Left renal pelvis (tissue), 4 donors: ENCODE measurements at regions not wholly inside any gene's neighbourhood (a gene's known extent, or its start where the extent isn't known, plus 50 kb on each side); places are given as distances from the start of the nearest gene placed in this dataset.

Experiments used
- DNase-seq, 4 donors: peaks; one replicate each; pipeline ENCODE4 v3.0.0-alpha.2; 2013; ENCODE audit warnings: low read depth in 4 of 4, low spot score in 3 of 4

DNA sequence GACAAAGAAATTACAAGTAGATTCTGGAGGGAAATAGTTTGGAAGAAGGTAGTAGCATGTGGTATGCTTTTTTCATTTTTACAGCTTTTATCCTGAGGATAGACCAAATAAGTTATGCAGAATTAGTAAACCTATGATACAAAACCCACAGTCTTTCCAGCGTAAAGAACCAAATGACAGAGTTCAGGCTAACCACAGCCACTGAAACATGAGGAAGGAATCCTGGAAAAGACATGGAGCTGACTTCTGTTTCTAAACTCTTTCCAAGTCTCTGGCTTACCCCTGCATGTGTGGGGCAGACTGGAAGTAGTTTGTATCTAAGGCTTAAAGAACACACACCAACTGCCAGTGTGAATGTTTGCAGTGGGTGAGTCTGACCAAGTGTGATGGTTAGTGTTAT, 258.4 kb upstream of the TENM4 start:
- DNase-seq: no peak

DNA sequence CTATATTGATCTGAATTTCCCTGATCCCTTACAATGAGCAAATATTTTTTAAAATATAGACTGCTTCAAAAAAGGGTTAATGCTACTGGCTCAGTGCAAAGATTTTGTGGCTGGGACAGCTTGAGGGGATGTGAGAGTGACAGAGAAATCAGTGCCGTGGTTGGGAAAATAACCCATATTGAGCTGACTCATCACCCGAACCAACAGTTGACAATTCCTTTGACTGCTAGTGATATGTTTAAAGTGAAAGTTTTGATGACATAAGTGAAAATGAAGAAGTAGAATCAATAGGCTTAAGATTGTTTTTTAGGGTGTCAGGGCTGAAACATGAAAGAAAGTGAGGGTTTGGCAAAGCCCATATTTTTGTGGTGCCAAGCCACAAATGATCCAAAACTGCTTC, 257.1 kb upstream of the TENM4 start:
- DNase-seq: no peak

DNA sequence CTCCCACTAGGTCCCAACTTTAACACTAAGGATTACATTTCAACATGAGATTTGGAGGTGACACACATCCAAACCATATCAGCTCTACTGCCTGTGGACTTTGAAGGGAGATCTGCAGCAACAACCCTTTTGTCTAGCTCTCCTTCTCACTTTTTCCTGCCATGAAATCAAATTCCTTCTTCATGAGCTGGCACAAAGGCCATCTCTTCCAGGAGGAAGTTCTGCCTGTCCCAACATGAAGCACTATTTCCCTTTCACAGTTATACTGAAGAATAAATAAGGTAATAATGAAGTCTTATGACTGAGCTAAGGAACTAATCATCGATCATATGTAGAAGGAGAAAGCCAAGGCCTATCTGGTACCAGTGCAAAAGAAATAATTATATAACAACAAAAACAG, 253.5 kb upstream of the TENM4 start:
- DNase-seq: no peak

DNA sequence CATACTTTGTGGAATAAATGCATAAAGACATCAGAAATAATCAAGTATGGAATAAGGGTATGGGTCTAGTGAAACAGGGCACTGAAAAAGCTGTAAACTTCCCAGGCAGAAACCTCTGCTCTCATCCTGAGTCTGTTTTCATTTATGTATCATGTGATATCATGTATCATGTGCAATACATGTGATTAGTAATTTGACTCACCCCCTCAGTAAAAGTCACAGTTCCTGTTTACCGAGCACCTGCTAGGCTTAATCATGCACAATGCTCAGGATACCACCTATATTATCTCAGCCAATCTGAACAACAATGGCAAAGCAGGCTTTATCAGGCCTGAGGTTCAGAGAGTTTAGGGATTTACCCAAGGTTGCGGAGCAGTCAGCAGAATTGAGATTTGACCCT, 250.6 kb upstream of the TENM4 start:
- no peak for DNase-seq

DNA sequence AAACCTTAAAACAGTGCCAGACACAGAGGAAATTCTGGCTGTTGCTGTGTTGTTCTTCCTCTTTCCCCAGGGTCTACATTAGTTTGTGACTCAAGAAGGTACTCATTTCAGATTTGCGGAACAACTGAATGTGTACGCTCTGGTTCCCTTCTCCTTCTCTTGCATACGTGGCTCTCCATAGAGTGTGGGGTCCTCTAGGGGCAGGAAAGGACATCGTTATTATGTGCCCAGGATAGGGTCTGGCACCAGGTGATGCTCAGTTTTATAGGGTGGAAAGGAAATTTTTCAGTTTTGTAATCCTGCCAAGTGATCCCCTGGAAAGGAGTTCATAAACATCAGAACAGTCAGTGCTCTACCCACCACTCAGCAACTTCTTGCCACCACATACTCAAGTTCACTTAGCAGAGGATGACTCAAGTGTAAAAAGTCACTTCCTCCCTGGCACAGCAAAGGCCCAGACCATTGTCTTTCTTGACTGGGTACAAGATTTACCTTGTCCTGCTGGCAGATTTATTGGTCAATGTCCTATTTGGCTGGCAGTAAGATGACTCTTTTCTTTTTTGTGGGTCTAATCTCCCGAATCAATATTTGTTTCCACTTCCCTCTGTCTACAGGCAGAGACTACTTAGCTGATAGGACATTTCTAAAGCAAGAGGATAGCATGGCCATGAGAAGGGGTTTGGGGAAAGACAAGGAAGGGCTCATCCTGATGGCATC, 246.0 kb upstream of the TENM4 start:
- DNase-seq: no peak

DNA sequence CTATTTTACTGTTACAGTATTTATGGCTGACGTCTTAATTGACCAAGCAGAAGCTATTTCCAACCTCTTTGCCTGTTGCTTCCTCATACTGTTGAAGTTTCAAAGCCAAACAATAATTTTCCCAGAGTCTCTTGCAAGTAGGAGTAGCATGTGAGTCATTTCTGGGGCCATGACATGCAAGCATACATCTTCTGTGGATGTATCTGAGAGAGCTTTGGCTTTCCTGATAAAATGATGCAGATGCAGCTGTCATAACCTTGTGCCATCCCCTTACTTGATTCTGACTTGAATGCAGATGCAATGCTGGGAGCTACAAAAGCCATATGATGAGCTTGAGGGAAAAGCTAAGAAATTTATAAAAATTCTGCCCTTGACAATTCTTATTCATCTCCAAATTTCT, 243.1 kb upstream of the TENM4 start:
- no peak for DNase-seq

DNA sequence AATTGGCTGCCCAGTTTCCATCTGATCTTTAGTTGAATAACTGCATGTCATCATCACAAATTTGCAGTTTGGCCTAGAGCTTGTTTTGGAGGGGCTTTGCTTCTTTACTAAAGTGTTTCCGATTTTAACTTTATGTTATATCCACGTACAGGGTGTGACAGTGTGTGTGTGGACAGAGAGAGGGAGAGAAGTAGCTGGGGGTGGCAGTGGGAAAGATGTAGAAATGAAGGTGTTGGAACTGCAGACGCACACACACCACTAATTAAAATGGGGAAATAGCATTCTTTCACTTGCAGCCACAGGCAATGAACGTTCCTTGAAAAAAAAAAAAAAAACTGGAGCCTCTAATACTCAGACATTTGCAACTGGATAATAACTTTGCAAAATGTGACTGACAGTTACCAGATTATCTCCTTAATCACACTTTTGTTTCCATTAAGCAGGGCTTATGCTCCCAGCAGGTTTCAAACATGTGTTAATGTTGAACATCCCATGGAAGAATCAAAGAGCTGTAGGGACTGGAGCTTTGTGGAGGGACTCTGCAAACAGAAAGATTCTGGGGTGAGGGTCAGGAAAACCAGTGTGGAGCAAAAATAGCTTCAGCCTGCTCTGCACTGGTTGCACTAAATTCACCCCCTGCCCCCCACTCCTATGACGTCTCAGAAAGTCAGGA, 238.1 kb upstream of the TENM4 start:
- DNase-seq: no peak

DNA sequence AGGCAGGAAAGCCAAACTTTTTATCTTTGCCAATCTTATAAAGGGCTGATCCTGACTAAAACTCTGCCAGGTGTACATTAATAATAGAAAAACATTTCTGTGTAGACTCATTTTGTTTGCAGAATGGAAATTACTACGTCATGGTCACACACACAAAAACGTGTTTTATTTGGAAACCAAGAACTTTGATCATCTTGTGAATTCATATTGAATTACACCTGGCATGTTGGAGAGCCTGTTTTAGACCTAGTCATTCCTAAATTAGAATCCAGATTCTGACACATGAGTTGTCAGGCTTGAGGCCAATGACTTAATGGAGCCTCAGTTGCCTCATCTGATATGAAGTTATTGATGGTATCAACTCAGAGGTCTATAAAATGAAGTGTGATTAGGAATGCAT, 235.6 kb upstream of the TENM4 start:
- DNase-seq: no peak

DNA sequence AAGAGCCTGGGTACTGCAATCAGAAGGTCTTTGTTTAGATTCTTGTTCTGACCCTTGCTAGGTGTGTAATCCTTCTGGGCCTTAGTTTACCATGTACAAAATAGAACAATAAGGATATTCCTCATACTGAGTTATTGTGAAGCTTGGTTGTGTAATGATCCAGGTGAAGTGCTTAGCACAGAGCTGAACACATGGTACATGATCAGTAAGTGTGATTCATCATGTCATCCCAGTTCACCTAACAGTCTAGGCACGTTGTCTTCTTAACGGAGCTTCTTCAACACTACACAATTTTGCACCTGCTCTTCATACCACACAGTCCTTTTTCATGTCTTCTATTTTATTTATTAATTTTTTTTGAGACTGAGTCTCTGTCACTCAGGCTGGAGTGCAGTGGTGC, 234.3 kb upstream of the TENM4 start:
- DNase-seq: no peak

DNA sequence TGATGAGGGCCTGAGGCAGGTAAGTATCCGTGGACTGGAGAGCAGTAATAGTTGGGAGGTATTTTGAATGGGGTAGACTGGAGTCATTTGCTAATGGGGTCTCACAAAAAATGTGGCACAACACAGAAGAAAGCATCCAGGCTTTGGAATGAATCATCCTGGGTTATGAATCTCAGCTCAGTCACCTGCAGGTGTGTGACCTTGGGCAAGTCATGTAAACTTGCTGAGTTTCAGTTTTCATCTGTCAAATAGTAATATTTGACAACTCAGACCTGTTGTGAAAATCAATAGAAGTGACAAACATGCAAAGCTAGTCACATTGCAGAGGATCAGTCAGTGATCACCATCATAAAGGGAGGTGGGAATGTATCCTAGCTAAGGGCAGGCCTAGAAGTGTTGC, 232.0 kb upstream of the TENM4 start:
- DNase-seq: no peak

DNA sequence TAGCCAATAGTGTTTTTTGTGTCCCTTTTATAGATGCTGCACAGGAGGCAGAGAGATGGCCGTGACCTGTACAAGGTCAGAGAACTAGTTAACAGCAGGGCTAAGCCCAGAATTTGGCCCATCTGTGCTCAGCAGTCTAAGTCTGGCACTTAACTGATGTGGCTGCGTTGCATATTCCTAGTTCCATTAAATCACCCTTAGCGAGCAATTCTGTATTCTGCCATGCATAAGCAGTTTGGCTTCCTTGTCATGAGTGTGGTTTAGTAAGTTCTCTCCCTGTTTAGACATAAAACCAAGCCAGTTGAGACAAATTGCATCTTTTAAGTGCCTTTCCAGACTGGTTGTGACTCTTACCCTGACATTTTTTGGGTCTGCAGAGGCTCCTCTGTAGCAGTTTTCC, 230.6 kb upstream of the TENM4 start:
- no peak for DNase-seq

DNA sequence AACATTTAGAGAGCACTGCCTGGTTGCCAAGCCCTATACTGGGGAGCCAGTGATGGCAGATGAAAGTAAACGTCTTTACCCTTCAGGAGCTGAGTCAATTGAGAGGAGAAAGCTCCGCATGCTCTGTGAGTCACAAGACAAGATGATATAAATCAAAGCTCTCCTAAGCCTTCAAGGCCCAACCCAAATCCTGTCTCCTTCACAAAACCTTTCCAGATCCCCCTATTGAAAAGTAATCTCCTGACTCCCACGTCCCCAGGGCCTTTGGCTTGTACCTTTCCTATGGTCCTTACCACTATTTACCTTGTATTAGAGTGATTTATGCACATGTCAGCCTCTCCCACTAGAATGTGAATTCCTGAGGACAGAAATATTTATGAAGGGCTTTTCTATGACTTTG, 230.1 kb upstream of the TENM4 start:
- no peak for DNase-seq

DNA sequence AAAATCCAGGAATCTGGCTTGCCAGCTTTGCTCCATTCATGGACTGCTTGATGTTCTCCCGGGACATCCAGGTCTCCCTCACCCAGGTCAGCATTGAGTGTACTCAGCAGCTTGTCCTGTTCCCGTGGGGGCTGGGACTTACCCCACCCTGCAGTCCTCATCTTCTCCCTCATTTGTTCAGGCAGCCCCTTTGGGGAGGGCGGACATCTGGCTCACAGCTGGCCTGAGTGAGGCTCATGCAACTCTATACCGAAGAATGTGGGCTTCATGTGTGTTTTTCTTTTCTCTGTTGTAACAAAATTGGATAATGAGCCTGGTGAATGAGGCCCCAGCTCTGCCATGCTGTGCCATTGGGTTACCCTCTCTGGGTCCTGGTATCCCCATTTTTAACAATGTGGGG, 227.7 kb upstream of the TENM4 start:
- no peak for DNase-seq

DNA sequence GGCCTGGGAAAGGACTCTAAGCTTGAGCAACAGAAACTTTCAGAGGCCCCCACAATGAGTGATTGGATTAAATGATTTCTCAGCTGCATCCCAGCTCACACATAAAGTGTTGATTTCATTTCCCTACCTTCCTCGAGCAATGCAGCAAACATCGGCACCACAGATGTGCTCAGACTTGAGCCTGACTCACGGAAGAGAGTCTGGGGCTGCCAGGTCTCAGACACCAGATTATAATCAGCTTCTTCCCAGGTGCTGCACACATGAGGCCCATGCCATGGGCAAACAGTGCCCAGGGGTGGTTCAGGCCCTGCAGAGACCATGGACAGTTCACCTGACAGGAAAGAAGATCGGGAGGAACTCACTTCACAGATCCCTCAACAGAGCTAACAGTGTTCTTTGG, 226.6 kb upstream of the TENM4 start:
- DNase-seq: no peak

DNA sequence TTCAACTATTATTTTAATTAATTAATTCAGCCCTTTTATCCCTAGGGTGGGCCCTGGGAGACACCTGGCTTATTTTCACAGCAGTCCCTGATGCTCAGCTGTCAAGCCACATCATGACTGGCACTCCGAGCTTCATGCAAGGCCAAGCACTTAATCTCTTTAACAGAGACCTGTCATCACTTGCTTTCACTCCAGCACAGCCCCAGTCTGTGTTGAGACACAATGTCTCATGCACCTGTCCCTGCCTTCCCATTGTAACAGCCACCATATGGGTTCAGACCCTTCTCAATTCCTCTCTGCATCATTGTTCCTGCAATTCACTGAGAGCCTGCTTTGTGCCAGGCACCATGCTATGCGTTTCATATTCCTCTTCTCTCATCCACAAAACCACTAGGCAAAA, 222.2 kb upstream of the TENM4 start:
- no peak for DNase-seq

DNA sequence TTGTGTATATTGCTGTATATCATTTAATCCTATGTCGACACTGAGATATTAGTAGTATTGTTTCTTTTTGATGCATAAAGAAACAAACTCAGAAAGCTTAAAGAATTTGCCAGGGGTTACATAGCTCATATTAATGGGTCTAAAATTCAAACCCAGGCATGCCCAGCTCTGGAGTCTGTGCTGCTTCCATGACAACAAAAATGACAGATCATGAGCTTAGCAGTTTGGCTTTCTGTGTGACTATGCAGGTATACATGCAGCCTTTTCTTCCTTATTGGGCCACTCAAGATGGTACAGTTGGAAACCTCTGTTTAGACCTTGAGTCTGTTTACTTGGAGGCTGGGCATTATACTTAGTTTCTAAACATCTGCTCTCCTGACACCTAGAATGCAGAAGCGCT, 220.5 kb upstream of the TENM4 start:
- no peak for DNase-seq

DNA sequence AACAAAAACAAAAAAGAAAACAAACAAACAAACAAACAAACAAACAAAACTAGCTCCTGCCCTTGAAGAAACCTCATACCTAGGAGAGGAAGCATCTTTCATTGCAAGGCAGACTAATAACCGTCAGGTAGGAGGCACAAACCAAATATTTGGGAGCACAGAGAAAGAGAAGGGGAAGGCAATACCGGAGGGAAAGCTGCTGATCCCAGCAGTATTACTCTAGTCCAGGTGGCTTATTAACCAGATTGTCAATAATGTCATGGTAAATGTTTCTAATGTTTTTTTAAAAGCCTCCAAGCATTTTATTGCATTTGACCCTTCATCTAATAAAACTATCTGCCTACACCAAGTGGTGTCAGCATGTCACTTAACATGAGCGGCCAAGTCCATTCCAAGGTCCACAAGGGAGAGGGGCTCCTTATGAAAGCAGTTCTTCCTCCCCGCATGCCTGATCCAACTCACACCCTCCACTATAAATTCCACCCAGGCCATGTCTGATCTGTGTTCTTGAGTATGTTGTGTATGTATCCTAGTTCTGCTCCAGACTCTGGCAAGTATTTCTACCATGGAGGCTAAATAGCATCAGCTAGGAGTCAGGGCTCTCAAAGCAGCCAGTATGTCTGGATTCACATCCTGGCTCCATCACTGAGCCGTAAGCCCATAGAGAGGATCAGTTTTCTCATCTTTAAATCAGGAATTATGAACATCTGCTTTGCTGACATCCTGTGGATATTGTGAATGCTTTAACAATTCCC, 208.1 kb upstream of the TENM4 start:
- DNase-seq: no peak

DNA sequence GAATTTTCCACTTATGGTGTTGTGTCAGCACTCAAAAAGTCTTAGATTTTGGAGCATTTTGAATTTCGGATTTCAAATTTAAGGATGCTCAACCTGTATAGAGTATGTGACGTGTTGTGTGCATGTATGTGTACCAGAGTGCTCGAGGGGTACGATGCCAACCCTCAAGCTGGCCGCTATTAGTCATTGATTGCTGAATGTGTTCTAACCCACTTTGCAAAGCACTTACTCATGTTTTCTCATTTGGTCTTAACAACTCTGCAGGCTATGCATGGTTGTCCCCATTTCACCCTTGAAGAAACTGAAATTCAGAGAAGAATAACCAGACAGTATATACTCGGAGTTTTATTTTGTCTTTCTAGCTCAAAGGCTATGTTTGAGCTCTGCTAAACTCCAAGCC, 196.4 kb upstream of the TENM4 start:
- DNase-seq: no peak

DNA sequence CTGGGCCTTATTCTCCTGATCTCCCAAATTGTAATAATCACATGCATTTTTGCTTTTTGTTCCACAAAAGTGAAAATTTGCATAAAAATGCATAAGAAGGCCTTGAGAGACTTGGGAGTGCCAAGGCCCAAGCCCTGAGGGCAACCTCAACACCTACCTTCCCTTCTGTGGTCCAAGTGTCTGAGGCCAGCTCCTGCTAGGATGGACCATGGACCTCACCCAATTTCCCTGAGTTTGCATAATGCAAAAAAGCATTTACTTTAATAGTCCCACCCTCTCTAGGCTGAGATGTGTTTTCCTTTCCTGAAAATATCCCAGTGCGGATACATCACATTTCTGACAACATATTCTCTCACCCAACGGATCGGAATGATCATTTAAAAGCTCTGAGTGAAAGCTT, 194.1 kb upstream of the TENM4 start:
- DNase-seq: no peak

DNA sequence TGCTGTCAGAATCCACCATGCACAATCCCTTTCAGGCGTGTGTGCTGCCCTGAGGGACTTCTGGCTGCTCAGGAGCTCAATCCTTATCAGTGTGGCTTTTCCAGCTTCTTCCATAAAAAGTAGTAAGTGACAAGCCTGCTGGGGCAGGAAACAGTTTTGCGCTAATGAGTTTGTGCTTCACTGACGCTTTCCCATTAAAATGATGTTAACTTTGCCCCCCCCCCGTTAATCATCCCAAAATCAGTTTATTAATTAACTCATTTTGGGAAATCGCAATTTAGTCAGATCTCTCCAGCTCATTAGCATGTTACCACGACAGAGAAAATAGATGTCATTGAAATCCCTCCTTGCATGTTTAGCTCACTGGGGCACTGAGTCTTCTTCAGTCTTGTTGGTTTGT, 186.5 kb upstream of the TENM4 start:
- no peak for DNase-seq

DNA sequence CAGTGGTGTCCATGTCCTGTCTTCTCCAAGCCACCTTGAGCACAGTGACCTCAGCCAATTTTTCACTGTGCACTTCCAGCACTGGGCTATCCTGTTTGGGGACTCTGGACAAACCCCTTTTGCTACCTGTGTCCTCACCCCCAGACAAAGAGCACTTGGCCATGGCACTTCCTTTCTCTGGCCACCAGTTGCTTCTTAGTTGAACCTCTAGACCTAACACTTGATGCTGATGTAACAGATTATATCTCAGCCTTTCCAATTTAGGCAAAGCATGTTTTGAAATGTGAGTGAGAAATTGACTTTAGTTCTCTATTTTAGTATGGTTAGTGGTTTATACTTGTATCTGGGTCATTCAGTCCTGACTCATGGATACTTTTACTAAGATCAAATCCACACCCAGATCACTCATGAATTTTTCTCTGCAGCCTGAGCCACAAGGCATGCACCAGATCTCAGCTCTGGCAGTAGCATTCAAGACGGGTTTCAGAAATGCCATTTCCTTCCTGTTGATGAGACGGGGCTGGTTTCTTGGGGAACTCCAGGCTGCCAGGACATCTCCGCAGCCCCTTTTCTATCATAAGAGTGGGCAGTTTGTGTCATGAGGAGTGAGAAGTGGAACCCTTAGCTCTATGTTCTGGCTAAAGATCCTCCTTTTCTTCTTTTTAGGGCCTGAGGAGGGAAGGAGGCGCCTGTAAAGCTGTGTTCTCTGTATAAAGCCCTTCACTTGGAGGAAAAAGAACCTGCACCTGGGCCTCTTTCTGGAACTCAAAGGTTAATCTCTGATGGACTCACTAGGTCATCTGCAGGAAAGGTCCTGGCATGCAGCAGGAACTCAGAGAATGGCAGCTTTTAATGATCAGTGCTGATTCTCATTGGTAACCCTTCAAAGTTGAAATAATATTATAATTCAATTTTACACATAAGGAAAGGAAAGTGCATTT, 185.6 kb upstream of the TENM4 start:
- no peak for DNase-seq
